ENCODE measurements at regions not wholly inside any gene's neighbourhood (a gene's known extent, or its start where the extent isn't known, plus 50 kb on each side); places are given as distances from the start of the nearest gene placed in this dataset.

DNA sequence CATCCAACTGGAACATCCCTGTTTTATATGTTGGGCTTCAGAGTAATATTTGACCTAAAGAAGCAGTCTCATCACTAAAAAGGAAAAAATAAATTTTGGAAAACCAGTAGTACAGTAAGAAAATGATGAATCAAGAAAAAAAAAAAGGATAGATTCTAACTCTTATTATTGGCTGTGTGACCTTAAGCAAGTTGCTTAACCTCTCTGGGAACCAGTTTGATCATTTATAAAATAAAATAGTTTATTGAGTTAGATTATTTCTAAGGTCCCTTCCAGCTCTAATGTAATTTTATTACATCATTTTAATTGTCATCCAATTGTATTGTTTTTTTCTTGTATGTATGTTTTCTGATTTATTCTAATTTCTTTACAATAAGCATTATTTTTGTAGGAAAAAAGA is 127.0 kb downstream of the PRELID2 start:
- TF ChIP-seq FOXP2 (optimal IDR thresholded peaks at IDR 0.05; ENCODE audit: borderline replicate concordance, extremely low read depth, extremely low read length, insufficient read depth) (no peak), POLR2AphosphoS5 (IDR thresholded peaks at IDR 0.05; ENCODE audit: low read depth, low read length) (no peak), SIN3A (IDR thresholded peaks at IDR 0.05; ENCODE audit: borderline replicate concordance, insufficient read depth, low read length) (no peak), TAF1 (IDR thresholded peaks at IDR 0.05; ENCODE audit: borderline replicate concordance, insufficient read depth, low read length) (no peak)
- TF ChIP-seq, protein P1, sequence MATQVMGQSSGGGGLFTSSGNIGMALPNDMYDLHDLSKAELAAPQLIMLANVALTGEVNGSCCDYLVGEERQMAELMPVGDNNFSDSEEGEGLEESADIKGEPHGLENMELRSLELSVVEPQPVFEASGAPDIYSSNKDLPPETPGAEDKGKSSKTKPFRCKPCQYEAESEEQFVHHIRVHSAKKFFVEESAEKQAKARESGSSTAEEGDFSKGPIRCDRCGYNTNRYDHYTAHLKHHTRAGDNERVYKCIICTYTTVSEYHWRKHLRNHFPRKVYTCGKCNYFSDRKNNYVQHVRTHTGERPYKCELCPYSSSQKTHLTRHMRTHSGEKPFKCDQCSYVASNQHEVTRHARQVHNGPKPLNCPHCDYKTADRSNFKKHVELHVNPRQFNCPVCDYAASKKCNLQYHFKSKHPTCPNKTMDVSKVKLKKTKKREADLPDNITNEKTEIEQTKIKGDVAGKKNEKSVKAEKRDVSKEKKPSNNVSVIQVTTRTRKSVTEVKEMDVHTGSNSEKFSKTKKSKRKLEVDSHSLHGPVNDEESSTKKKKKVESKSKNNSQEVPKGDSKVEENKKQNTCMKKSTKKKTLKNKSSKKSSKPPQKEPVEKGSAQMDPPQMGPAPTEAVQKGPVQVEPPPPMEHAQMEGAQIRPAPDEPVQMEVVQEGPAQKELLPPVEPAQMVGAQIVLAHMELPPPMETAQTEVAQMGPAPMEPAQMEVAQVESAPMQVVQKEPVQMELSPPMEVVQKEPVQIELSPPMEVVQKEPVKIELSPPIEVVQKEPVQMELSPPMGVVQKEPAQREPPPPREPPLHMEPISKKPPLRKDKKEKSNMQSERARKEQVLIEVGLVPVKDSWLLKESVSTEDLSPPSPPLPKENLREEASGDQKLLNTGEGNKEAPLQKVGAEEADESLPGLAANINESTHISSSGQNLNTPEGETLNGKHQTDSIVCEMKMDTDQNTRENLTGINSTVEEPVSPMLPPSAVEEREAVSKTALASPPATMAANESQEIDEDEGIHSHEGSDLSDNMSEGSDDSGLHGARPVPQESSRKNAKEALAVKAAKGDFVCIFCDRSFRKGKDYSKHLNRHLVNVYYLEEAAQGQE (IDR thresholded peaks at IDR 0.05; ENCODE audit: insufficient read depth in 1 of 2, low read depth in 2 of 2, low read length in 2 of 2) = no peak

DNA sequence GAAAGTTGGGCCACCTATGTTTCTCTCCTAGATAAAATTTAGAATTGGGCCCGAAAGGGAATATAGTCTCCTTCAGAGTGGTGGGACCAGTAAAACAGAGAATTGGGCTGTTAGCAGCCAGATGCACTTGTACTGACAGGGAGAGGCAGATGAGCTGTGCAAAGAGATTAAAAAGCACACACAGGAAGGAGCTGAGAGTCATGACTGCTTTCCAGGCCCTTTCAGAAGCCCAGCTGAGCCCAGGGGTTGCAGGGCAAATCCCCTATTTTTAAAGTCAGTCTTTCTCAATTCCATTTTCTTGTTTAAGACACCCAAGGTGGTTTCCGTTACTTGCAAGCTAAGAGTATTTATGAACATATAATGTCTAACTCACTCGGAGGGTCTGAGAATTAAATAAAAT is 130.4 kb downstream of the PRELID2 start:
- TF ChIP-seq, protein P1 (IDR thresholded peaks at IDR 0.05; ENCODE audit: insufficient read depth in 1 of 2, low read depth in 2 of 2, low read length in 2 of 2) = no peak
- no peak for TF ChIP-seq POLR2AphosphoS5 (IDR thresholded peaks at IDR 0.05; ENCODE audit: low read depth, low read length)

DNA sequence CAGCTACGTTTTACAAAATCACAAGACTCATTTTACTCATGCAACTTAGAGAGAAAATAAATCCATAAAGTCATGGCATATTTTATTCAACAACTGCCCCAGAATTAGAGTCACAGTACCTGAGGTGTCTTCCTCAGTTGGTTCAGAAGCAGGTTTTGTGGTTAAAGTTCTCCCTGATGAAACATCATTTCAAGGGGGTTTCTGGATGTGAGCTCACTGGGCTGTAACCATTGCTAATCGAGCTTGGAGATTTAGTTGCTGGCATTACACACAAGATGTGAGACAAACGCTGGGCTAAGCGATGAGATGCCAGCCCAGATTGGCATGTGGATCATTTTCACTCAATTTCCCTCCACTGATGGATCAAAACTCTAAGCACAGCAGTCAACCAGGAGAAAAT is 131.3 kb downstream of the PRELID2 start:
- TF ChIP-seq FOXP2 (optimal IDR thresholded peaks at IDR 0.05; ENCODE audit: borderline replicate concordance, extremely low read depth, extremely low read length, insufficient read depth) (no peak), SIN3A (IDR thresholded peaks at IDR 0.05; ENCODE audit: borderline replicate concordance, insufficient read depth, low read length) (no peak), POLR2AphosphoS5 (IDR thresholded peaks at IDR 0.05; ENCODE audit: low read depth, low read length) (no peak), TAF1 (IDR thresholded peaks at IDR 0.05; ENCODE audit: borderline replicate concordance, insufficient read depth, low read length) (no peak)
- TF ChIP-seq, protein P1 (IDR thresholded peaks at IDR 0.05; ENCODE audit: insufficient read depth in 1 of 2, low read depth in 2 of 2, low read length in 2 of 2) = no peak

DNA sequence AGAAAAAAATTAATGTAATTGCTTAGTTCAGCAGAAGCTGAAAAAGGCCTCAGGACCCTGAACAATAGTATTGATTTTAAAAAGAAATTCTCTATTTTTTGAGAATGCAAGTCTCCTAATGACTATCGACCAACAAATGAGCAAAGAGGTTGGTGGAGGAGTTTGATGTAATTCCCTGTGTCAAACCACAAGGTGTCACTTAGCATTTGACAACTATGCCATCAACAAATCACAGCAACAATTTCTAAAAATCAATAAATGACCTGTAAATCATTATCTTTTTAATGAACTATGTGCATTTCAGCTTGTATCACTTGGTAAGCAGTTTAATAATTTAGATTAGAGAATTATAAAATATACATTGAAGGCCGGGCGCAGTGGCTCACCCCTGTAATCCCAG is 133.7 kb downstream of the PRELID2 start:
- TF ChIP-seq SIN3A (IDR thresholded peaks at IDR 0.05; ENCODE audit: borderline replicate concordance, insufficient read depth, low read length) (no peak), TAF1 (IDR thresholded peaks at IDR 0.05; ENCODE audit: borderline replicate concordance, insufficient read depth, low read length) (no peak), POLR2AphosphoS5 (IDR thresholded peaks at IDR 0.05; ENCODE audit: low read depth, low read length) (no peak), FOXP2 (optimal IDR thresholded peaks at IDR 0.05; ENCODE audit: borderline replicate concordance, extremely low read depth, extremely low read length, insufficient read depth) (no peak)
- TF ChIP-seq, protein P1 (IDR thresholded peaks at IDR 0.05; ENCODE audit: insufficient read depth in 1 of 2, low read depth in 2 of 2, low read length in 2 of 2) = no peak

DNA sequence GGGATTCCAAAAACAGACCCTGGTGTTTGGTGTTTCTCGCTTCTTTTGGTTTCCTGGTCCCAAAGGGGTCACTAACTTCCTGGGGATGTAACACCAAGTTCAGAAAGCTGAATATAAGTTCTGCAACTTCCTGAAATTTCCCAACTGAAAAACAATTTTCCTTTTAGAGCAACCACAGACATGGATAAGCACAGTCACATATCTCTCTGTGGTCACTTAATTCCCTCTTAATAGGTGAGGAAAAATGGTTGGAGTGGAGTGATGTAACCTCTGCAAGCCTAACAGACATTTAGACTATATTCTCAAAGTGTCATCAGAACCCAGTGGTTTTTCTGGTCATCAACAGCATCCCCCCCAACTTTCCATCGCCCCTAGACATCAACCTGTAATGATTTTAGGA is 135.3 kb downstream of the PRELID2 start:
- no peak for TF ChIP-seq FOXP2 (optimal IDR thresholded peaks at IDR 0.05; ENCODE audit: borderline replicate concordance, extremely low read depth, extremely low read length, insufficient read depth)
- no peak for TF ChIP-seq POLR2AphosphoS5 (IDR thresholded peaks at IDR 0.05; ENCODE audit: low read depth, low read length)
- TF ChIP-seq SIN3A (IDR thresholded peaks at IDR 0.05; ENCODE audit: borderline replicate concordance, insufficient read depth, low read length) = no peak
- no peak for TF ChIP-seq TAF1 (IDR thresholded peaks at IDR 0.05; ENCODE audit: borderline replicate concordance, insufficient read depth, low read length)
- TF ChIP-seq, protein P1 (IDR thresholded peaks at IDR 0.05; ENCODE audit: insufficient read depth in 1 of 2, low read depth in 2 of 2, low read length in 2 of 2) = no peak
